ENCODE measurements at regions not wholly inside any gene's neighbourhood (a gene's known extent, or its start where the extent isn't known, plus 50 kb on each side); places are given as distances from the start of the nearest gene placed in this dataset.

DNA sequence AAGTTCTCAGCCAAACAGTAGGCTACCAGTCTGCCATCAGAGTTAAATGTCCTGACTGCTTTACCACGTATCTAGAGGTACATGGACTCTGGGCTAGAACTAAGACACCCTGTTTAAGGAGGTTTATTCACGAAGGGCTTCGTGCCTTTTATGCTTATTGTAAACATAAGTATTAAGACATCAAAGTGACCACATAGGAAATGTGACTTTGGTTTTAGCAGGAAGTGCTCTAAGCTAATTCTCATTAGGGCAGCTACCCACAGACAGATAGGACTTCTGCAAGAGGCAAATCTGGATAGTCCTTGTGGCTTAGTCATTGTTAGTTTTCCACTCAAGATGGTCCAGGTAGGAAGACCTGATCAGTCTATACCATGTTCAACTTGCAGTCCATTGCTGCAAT, 233.3 kb upstream of the MGAT5 start:
- DNase-seq (ENCODE audit: low read depth): no peak
- no peak overlapping the region for H3K4me3 ChIP-seq (ENCODE audit: low read depth, low read length)

DNA sequence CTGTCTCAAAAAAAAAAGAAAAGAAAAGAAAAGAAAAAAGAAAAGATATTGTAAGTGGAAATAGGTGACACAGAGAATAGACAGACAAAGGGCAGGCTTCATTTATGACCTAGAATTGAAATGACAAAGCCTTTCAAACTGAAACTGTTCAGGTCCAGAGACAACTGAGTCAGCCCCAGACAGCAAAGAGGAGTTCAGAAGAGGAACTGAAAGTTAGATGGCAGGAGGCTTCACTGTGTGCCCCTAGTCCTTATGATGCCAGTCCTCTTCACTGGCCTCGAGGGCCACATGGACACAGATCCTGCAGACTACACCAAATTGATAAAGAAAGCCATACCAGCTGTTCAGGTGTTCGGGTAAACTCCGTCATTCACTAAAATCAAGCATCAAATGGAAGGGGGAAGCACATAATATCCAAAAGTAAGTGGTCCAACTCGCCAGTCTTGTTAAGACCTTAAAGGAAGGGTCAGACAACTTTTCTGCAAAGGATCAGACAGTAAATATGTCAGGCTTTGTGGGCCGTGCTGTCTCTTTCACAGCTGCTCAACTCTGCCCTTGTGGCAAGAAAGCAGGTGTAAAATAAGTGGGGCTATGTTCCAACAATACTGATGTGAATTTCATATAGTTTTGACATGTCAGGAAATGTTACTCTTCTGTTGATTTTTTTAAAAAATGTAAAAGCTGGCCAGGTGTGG, 231.9 kb upstream of the MGAT5 start:
- DNase-seq (ENCODE audit: low read depth): peak; percentile 61
- TF ChIP-seq, protein P1, sequence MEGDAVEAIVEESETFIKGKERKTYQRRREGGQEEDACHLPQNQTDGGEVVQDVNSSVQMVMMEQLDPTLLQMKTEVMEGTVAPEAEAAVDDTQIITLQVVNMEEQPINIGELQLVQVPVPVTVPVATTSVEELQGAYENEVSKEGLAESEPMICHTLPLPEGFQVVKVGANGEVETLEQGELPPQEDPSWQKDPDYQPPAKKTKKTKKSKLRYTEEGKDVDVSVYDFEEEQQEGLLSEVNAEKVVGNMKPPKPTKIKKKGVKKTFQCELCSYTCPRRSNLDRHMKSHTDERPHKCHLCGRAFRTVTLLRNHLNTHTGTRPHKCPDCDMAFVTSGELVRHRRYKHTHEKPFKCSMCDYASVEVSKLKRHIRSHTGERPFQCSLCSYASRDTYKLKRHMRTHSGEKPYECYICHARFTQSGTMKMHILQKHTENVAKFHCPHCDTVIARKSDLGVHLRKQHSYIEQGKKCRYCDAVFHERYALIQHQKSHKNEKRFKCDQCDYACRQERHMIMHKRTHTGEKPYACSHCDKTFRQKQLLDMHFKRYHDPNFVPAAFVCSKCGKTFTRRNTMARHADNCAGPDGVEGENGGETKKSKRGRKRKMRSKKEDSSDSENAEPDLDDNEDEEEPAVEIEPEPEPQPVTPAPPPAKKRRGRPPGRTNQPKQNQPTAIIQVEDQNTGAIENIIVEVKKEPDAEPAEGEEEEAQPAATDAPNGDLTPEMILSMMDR (IDR thresholded peaks at IDR 0.05; ENCODE audit: low read depth, low read length, missing control alignments): no peak

More for the DNA sequence above, 233.3 kb upstream of the MGAT5 start:
- TF ChIP-seq, protein P1 (IDR thresholded peaks at IDR 0.05; ENCODE audit: low read depth, low read length, missing control alignments): no peak

DNA sequence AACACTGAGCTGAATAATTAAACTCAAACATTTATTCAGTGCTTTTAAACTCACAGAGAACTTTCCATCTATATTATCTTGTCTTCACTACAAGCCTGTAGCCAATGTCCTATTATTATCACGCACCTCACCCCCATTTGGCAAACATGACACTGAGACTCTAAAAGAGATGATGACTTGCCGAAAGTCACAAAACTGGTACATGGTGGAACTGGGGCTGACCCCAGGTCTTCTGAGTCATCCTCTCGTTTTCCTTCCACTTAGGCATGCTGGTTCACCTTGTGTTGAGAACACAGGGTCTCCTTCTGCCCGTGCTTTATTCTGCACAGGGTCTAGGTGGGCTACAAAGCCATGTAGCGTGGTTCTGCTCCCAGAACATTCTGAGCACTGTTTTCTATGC, 230.0 kb upstream of the MGAT5 start:
- no peak overlapping the region for H3K4me3 ChIP-seq (ENCODE audit: low read depth, low read length)
- no peak for DNase-seq (ENCODE audit: low read depth)
- TF ChIP-seq, protein P1 (IDR thresholded peaks at IDR 0.05; ENCODE audit: low read depth, low read length, missing control alignments): no peak

More for the DNA sequence above, 231.9 kb upstream of the MGAT5 start:
- H3K4me3 ChIP-seq (ENCODE audit: low read depth, low read length): no peak overlapping the region

DNA sequence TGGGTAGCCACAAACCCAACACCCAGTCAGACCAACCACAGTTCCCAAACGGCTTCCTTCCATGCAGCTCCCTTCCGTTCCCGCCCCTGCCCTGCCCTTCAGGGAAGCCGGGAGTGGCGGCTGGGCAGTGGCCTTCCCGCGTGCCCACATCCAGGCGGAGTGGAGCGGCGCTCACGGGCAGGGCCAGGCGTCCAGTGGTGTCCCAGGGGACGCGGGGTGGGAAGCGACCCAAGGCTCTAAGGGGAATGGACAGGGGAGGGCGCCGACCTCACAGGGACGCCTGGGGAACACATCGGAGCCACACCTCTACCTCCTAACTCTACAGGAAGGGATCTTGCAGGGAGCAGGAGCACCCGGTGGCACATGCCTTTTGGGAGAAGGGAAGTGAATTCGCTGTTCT, 225.9 kb upstream of the MGAT5 start:
- TF ChIP-seq, protein P1 (IDR thresholded peaks at IDR 0.05; ENCODE audit: low read depth, low read length, missing control alignments): no peak
- no peak for DNase-seq (ENCODE audit: low read depth)
- H3K4me3 ChIP-seq (ENCODE audit: low read depth, low read length): no peak overlapping the region

DNA sequence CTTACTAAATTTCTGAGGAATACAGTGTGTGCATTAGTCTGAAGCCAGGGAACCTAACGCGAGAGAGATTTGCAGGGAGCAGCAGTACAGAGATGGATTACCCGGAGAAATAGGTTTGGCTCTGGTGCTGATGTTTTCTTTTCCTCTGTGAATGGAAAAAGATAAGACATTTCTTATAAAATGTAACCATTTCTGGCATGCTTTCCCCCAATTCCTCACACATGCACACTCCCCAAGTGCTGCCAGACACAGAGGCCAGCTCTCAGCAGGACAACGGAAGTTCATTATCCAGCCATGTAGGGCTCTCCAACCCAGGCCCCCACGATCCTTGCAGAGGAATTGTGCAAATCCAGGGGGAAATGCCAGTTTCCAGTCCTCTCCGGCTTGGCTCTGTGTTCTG, 224.5 kb upstream of the MGAT5 start:
- TF ChIP-seq, protein P1 (IDR thresholded peaks at IDR 0.05; ENCODE audit: low read depth, low read length, missing control alignments): no peak

DNA sequence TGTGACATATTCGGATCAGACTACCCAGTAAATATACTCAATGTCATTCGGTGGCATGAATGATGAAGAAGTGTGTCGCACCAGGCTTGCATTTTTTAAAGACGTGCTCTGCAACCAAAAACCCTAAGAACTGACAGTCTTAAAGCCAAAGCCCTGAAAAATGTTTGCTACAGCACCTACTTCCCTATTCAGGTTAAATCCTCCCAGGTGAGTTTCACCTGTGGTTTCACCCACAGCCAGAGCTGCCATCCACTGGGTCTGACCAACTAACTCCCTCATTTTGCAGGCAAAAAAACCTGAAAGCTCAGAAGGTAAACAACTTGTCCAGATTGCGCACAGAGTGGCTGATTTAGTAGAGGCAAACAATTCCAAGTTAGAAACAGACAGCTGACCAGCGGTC, 222.3 kb upstream of the MGAT5 start:
- DNase-seq (ENCODE audit: low read depth): no peak
- TF ChIP-seq, protein P1 (IDR thresholded peaks at IDR 0.05; ENCODE audit: low read depth, low read length, missing control alignments): no peak
- H3K4me3 ChIP-seq (ENCODE audit: low read depth, low read length): no peak overlapping the region

More for the DNA sequence above, 224.5 kb upstream of the MGAT5 start:
- no peak overlapping the region for H3K4me3 ChIP-seq (ENCODE audit: low read depth, low read length)
- DNase-seq (ENCODE audit: low read depth): no peak

All from GM12864 (cell line).